CD14-positive monocyte (primary cell): ENCODE measurements at regions not wholly inside any gene's neighbourhood (a gene's known extent, or its start where the extent isn't known, plus 50 kb on each side); places are given as distances from the start of the nearest gene placed in this dataset.

Experiments used
- DNase-seq, 3 donors: peaks; one replicate each; pipeline ENCODE4 v3.0.0-alpha.2; 2011 to 2022
- H2AFZ ChIP-seq: 2 replicates; pipeline ENCODE4 v1.6.0; 2012; ENCODE audit warnings: mild to moderate bottlenecking, low read depth, low read length, inconsistent platforms; ENCODE audit not compliant: insufficient read depth, poor library complexity, severe bottlenecking
- H3K27ac ChIP-seq, 2 donors: 1 replicate in 1 of 2; 2 replicates in 1 of 2; pipeline ENCODE4 v1.5.1; 2012 to 2013; ENCODE audit warnings: low read length in 2 of 2, control low read depth in 1 of 2, inconsistent platforms in 1 of 2, low read depth in 1 of 2, mild to moderate bottlenecking in 1 of 2
- H3K27me3 ChIP-seq, 2 donors: one replicate each; pipeline versions ENCODE4 v1.6.0 to v1.6.1; 2011 to 2013; ENCODE audit warnings: low read length in 2 of 2; ENCODE audit not compliant: control insufficient read depth in 2 of 2, insufficient read depth in 2 of 2
- H3K36me3 ChIP-seq, 2 donors: replicated peaks in 1 of 2; 1 replicate in 1 of 2; 2 replicates in 1 of 2; pipeline versions ENCODE4 v1.5.1 to v1.6.1; 2012 to 2013; ENCODE audit warnings: low read length in 2 of 2, control low read depth in 1 of 2, inconsistent platforms in 1 of 2, mild to moderate bottlenecking in 1 of 2; ENCODE audit not compliant: insufficient read depth in 2 of 2, control insufficient read depth in 1 of 2
- H3K4me1 ChIP-seq, 2 donors: 1 replicate in 1 of 2; 2 replicates in 1 of 2; pipeline versions ENCODE4 v1.5.1 to v1.6.1; 2012 to 2013; ENCODE audit warnings: low read length in 2 of 2, control low read depth in 1 of 2, inconsistent platforms in 1 of 2, mild to moderate bottlenecking in 1 of 2, moderate library complexity in 1 of 2; ENCODE audit not compliant: insufficient read depth in 2 of 2, control insufficient read depth in 1 of 2
- H3K4me2 ChIP-seq: replicated peaks from 2 replicates; pipeline ENCODE3; 2012; ENCODE audit warnings: low read length, moderate library complexity, mild to moderate bottlenecking; ENCODE audit not compliant: poor library complexity, severe bottlenecking; ENCODE audit errors: extremely low read depth
- H3K4me3 ChIP-seq, 3 experiments: fragments of 200-600 bp in 1 of 3; sonication (generic) in 1 of 3; replicated peaks in 1 of 3; 1 replicate in 2 of 3; 2 replicates in 1 of 3; pipeline ENCODE4 v1.5.1; 2011 to 2013; ENCODE audit warnings: low read length in 3 of 3, mild to moderate bottlenecking in 3 of 3, control low read depth in 2 of 3, low read depth in 2 of 3, inconsistent platforms in 1 of 3, moderate library complexity in 1 of 3
- H3K79me2 ChIP-seq: 2 replicates; pipeline ENCODE4 v1.6.0; 2012; ENCODE audit warnings: mild to moderate bottlenecking, control low read depth, inconsistent platforms, low read length, moderate library complexity; ENCODE audit not compliant: insufficient read depth
- H3K9ac ChIP-seq: 2 replicates; pipeline ENCODE4 v1.6.0; 2017; ENCODE audit warnings: low read length, mild to moderate bottlenecking; ENCODE audit not compliant: insufficient read depth, poor library complexity, severe bottlenecking
- H3K9me3 ChIP-seq, 2 donors: replicated peaks in 1 of 2; 1 replicate in 1 of 2; 2 replicates in 1 of 2; pipeline versions ENCODE4 v1.5.1 to v1.6.1; 2012 to 2013; ENCODE audit warnings: low read length in 2 of 2, control low read depth in 1 of 2; ENCODE audit not compliant: control insufficient read depth in 1 of 2, insufficient read depth in 1 of 2
- H4K20me1 ChIP-seq: 2 replicates; pipeline ENCODE4 v1.6.0; 2012; ENCODE audit warnings: mild to moderate bottlenecking, low read length, control low read depth, moderate library complexity; ENCODE audit not compliant: insufficient read depth
- H3K27ac Mint-ChIP-seq, 7 donors: one replicate each; pipeline ENCODE4 v1.8.0; 2020; ENCODE audit warnings: mild to moderate bottlenecking in 7 of 7, mixed read lengths in 7 of 7, moderate library complexity in 6 of 7, inconsistent platforms in 2 of 7
- H3K27me3 Mint-ChIP-seq, 3 donors: one replicate each; pipeline ENCODE4 v1.8.0; 2021 to 2022; ENCODE audit warnings: low read depth in 3 of 3, mild to moderate bottlenecking in 3 of 3, mixed read lengths in 3 of 3, moderate library complexity in 3 of 3, inconsistent platforms in 1 of 3
- H3K36me3 Mint-ChIP-seq, 2 donors: one replicate each; pipeline ENCODE4 v1.8.0; 2020; ENCODE audit warnings: mixed read lengths in 2 of 2, inconsistent platforms in 1 of 2, mild to moderate bottlenecking in 1 of 2
- H3K4me1 Mint-ChIP-seq: one replicate; pipeline ENCODE4 v1.8.0; 2020; ENCODE audit warnings: mild to moderate bottlenecking, mixed read lengths
- H3K4me3 Mint-ChIP-seq, 2 donors: one replicate each; pipeline ENCODE4 v1.8.0; 2020; ENCODE audit warnings: mild to moderate bottlenecking in 2 of 2, mixed read lengths in 2 of 2, moderate library complexity in 1 of 2
- H3K9me3 Mint-ChIP-seq, 7 donors: one replicate each; pipeline ENCODE4 v1.8.0; 2020 to 2022; ENCODE audit warnings: mixed read lengths in 7 of 7, mild to moderate bottlenecking in 6 of 7, moderate library complexity in 6 of 7, inconsistent platforms in 2 of 7
- CTCF ChIP-seq: fragments of 200-600 bp; IDR thresholded peaks from one replicate; pipeline ENCODE4 v1.8.0; 2022; ENCODE audit warnings: antibody characterized with exemption, mild to moderate bottlenecking
- WGBS: methylation state at CpG from one replicate; pipeline ENCODE4 v1.1.5; 2013; ENCODE audit warnings: missing lambda C conversion rate; ENCODE audit not compliant: insufficient coverage; 5-methylcytosine and 5-hydroxymethylcytosine counted together
- intact Hi-C, 2 donors: fragments of 100-400 bp; cut with micrococcal nuclease; formaldehyde crosslinking; loops; one replicate each; pipeline versions ENCODE4 v1.15.0 to v1.15.1; 2023

- Mint-ChIP-seq H3K4me3 (no peak overlapping the region), H3K4me1 (no peaks in the 10 kb centered on the region), H3K27me3 (peaks cover 0 to 1% (median 0%) of the 10 kb centered on the region in 3 donors), H3K36me3 (no peaks in the 10 kb centered on the region), H3K27ac (no peak overlapping the region), H3K9me3 (peaks cover 0 to 5% (median 0%) of the 10 kb centered on the region in 7 donors)
- TF ChIP-seq CTCF, result no peak
- intact Hi-C loops, result no loop called here
- Histone ChIP-seq H3K9ac (no peak overlapping the region), H3K27me3 (no peaks in the 10 kb centered on the region), H4K20me1 (no peaks in the 10 kb centered on the region), H3K79me2 (no peaks in the 10 kb centered on the region), H3K4me1 (no peaks in the 10 kb centered on the region), H3K36me3 (no peaks in the 10 kb centered on the region), H3K27ac (no peak overlapping the region), H3K9me3 (no peaks in the 10 kb centered on the region), H2AFZ (no peak overlapping the region), H3K4me3 (no peak overlapping the region), H3K4me2 (no peak overlapping the region)
- no peak for DNase-seq
- WGBS, result no CpG with 5 or more reads among the region's 1 CpG
Measured at GRCh38 chr1:177431123-177431522, 260.4 kb downstream of the BRINP2 start.

- DNase-seq, result no peak
- no peaks in the 10 kb centered on the region for H4K20me1 ChIP-seq
- H3K27ac ChIP-seq, result no peak overlapping the region
- H3K9me3 ChIP-seq, result no peaks in the 10 kb centered on the region
- peaks cover 0 to 1% (median 0%) of the 10 kb centered on the region in 3 donors for H3K27me3 Mint-ChIP-seq
- no peaks in the 10 kb centered on the region for H3K4me1 Mint-ChIP-seq
- H3K36me3 ChIP-seq, result no peaks in the 10 kb centered on the region
- intact Hi-C loops, result no loop called here
- H3K4me3 Mint-ChIP-seq, result no peak overlapping the region
- no peak overlapping the region for H2AFZ ChIP-seq
- H3K4me2 ChIP-seq, result no peak overlapping the region
- no peaks in the 10 kb centered on the region for H3K4me1 ChIP-seq
- no peak overlapping the region for H3K4me3 ChIP-seq
- no peak overlapping the region for H3K9ac ChIP-seq
- no peak for TF ChIP-seq CTCF
- no peaks in the 10 kb centered on the region for H3K79me2 ChIP-seq
- H3K9me3 Mint-ChIP-seq, result peaks cover 0 to 5% (median 0%) of the 10 kb centered on the region in 7 donors
- no peaks in the 10 kb centered on the region for H3K36me3 Mint-ChIP-seq
- no peak overlapping the region for H3K27ac Mint-ChIP-seq
- WGBS, result no CpG with 5 or more reads among the region's 2 CpGs
- H3K27me3 ChIP-seq, result no peaks in the 10 kb centered on the region
Measured at GRCh38 chr1:177429234-177429633, 258.5 kb downstream of the BRINP2 start.
